ENCODE measurements at regions not wholly inside any gene's neighbourhood (a gene's known extent, or its start where the extent isn't known, plus 50 kb on each side); places are given as distances from the start of the nearest gene placed in this dataset.

GRCh38 chrY:8659721-8660120 lies 677.5 kb upstream of the TSPY4 start:
- Histone ChIP-seq H3K27me3 (ENCODE audit: control insufficient read depth, insufficient read depth, low read length) (no peaks in the 10 kb centered on the region), H3K36me3 (ENCODE audit: control insufficient read depth, insufficient read depth, low read length) (no peaks in the 10 kb centered on the region), H3K4me3 (ENCODE audit: low read depth, low read length) (no peak overlapping the region)
- no peak for FAIRE-seq
- TF ChIP-seq CTCF (IDR thresholded peaks at IDR 0.05; ENCODE audit: insufficient read depth, low read length, severe bottlenecking) = no peak
- no peak for DNase-seq (ENCODE audit: low read depth)

GRCh38 chrY:8673896-8674295 lies 663.4 kb upstream of the TSPY4 start:
- TF ChIP-seq CTCF (IDR thresholded peaks at IDR 0.05; ENCODE audit: insufficient read depth, low read length, severe bottlenecking) = no peak
- FAIRE-seq = no peak
- DNase-seq (ENCODE audit: low read depth) = no peak
- Histone ChIP-seq H3K27me3 (ENCODE audit: control insufficient read depth, insufficient read depth, low read length) (no peaks in the 10 kb centered on the region), H3K36me3 (ENCODE audit: control insufficient read depth, insufficient read depth, low read length) (no peaks in the 10 kb centered on the region), H3K4me3 (ENCODE audit: low read depth, low read length) (no peak overlapping the region)

GRCh38 chrY:8677336-8677935 lies 659.8 kb upstream of the TSPY4 start:
- no peaks in the 10 kb centered on the region for H3K27me3 ChIP-seq (ENCODE audit: control insufficient read depth, insufficient read depth, low read length)
- FAIRE-seq = no peak
- no peak overlapping the region for H3K4me3 ChIP-seq (ENCODE audit: low read depth, low read length)
- no peaks in the 10 kb centered on the region for H3K36me3 ChIP-seq (ENCODE audit: control insufficient read depth, insufficient read depth, low read length)
- TF ChIP-seq CTCF (IDR thresholded peaks at IDR 0.05; ENCODE audit: insufficient read depth, low read length, severe bottlenecking) = no peak
- DNase-seq (ENCODE audit: low read depth) = no peak

GRCh38 chrY:8687154-8687553 lies 650.1 kb upstream of the TSPY4 start:
- no peaks in the 10 kb centered on the region for H3K36me3 ChIP-seq (ENCODE audit: control insufficient read depth, insufficient read depth, low read length)
- DNase-seq (ENCODE audit: low read depth) (no peak), FAIRE-seq (no peak)
- TF ChIP-seq CTCF (IDR thresholded peaks at IDR 0.05; ENCODE audit: insufficient read depth, low read length, severe bottlenecking) = no peak
- no peaks in the 10 kb centered on the region for H3K27me3 ChIP-seq (ENCODE audit: control insufficient read depth, insufficient read depth, low read length)
- H3K4me3 ChIP-seq (ENCODE audit: low read depth, low read length) = no peak overlapping the region

- DNase-seq (ENCODE audit: low read depth) (no peak), FAIRE-seq (no peak)
- no peaks in the 10 kb centered on the region for H3K27me3 ChIP-seq (ENCODE audit: control insufficient read depth, insufficient read depth, low read length)
- H3K4me3 ChIP-seq (ENCODE audit: low read depth, low read length) = no peak overlapping the region
- no peaks in the 10 kb centered on the region for H3K36me3 ChIP-seq (ENCODE audit: control insufficient read depth, insufficient read depth, low read length)
- no peak for TF ChIP-seq CTCF (IDR thresholded peaks at IDR 0.05; ENCODE audit: insufficient read depth, low read length, severe bottlenecking)
Measured at GRCh38 chrY:8690901-8691685, 646.2 kb upstream of the TSPY4 start.

Measured in bronchial epithelial cell (primary cell).